Type B pancreatic cell (in vitro differentiated cells): ENCODE measurements at regions not wholly inside any gene's neighbourhood (a gene's known extent, or its start where the extent isn't known, plus 50 kb on each side); places are given as distances from the start of the nearest gene placed in this dataset.
"Not testable (repeated sequence)": the region's sequence is repeated elsewhere in the genome, so short reads cannot be mapped to it uniquely, and the experiment has no call there.

ENCODE experiments used
- DNase-seq: peaks from one replicate; pipeline ENCODE4 v3.0.0; 2021; ENCODE audit warnings: mixed read lengths; ENCODE audit not compliant: unreplicated experiment; ENCODE audit errors: extremely low spot score
- H3K27ac Mint-ChIP-seq: 2 replicates; pipeline ENCODE4 v1.8.0; 2021; ENCODE audit warnings: mild to moderate bottlenecking, mixed read lengths
- H3K27me3 Mint-ChIP-seq: 2 replicates; pipeline ENCODE4 v1.8.0; 2021; ENCODE audit warnings: mixed read lengths
- H3K36me3 Mint-ChIP-seq: 2 replicates; pipeline ENCODE4 v1.8.0; 2021; ENCODE audit warnings: mixed read lengths
- H3K4me1 Mint-ChIP-seq: one replicate; pipeline ENCODE4 v1.8.0; 2021; ENCODE audit warnings: mixed read lengths; ENCODE audit not compliant: unreplicated experiment
- H3K4me3 Mint-ChIP-seq: 2 replicates; pipeline ENCODE4 v1.8.0; 2021; ENCODE audit warnings: mild to moderate bottlenecking, mixed read lengths
- H3K9me3 Mint-ChIP-seq: 2 replicates; pipeline ENCODE4 v1.8.0; 2021; ENCODE audit warnings: mixed read lengths
- TF ChIP-seq, protein P1 (sequence below): fragments of 200-600 bp; sonication (generic); conservative IDR thresholded peaks from 2 replicates; pipeline ENCODE4 v1.5.0; 2021; ENCODE audit warnings: antibody characterized with exemption, mild to moderate bottlenecking

DNA sequence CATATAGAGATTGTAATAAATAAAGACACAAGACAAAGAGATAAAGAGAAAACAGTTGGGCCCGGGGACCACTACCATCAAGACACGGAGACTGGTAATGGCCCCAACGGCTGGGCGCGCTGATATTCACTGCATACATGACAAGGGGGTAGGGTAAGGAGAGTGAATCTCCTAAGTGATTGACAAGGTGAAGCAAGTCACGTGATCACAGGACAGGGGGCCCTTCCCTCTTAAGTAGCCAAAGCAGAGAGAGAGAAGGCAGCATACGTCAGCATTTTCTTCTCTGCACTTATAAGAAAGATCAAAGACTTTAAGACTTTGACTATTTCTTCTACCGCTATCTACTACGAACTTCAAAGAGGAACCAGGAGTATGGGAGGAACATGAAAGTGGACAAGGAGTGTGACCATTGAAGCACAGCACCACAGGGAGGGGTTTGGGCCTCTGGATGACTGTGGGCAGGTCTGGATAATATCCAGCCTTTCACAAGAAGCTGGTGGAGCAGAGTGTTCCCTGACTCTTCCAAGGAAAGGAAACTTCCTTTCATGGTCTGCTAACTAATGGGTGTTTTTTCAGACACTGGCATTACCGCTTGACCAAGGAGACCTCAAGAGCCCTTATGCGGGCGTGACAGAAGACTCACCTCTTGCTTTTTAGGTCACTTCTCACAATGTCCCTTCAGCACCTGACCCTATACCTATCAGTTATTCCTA lies 75.6 kb downstream of the MRPL39 start:
- not testable (repeated sequence) for H3K27me3 Mint-ChIP-seq, H3K27ac Mint-ChIP-seq, H3K36me3 Mint-ChIP-seq, DNase-seq, H3K4me1 Mint-ChIP-seq, H3K4me3 Mint-ChIP-seq, H3K9me3 Mint-ChIP-seq

DNA sequence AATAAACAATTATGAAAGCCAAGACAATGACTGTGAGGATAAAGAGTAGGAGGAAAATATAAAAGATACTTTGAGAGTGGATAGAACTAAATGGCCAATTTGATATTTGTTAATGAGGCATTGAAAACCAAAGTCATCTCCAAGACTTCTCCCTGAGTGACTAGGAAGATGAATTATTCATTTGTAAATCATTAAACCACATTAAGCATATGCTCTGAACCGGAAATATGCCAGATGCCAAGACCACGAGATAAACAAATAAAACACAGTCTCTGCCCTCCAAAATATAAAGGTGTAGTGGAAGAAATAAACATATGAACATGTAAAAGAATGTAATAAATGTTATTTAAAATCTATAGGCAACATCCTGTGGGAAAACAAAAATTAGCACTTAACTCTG lies 78.8 kb downstream of the MRPL39 start:
- Mint-ChIP-seq H3K27ac (no peak overlapping the region), H3K9me3 (no peaks in the 10 kb centered on the region)

DNA sequence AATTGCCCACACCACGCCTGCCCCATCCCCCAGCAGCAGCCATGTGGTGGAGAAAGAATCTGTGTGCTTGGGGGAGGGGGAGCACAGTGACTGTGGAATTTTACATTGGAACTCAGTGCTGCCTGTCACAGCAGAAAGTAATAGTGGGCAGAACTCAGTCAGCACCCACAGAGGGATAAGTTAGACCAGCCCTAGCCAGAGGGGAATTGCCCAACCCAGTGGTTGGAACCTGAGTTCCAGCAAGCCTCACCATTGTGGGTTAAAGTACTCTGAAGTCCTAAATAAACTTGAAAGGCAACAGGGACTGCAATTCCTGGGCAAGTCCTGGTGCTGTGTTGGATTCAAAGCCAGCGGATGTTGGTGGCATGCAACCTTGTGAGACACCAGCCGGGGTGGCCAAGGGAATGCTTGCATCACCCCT lies 88.8 kb downstream of the MRPL39 start:
- DNase-seq = no peak
- H3K27me3 Mint-ChIP-seq = no peaks in the 10 kb centered on the region
- H3K36me3 Mint-ChIP-seq = no peaks in the 10 kb centered on the region
- H3K4me3 Mint-ChIP-seq = no peak overlapping the region
- TF ChIP-seq, protein P1, sequence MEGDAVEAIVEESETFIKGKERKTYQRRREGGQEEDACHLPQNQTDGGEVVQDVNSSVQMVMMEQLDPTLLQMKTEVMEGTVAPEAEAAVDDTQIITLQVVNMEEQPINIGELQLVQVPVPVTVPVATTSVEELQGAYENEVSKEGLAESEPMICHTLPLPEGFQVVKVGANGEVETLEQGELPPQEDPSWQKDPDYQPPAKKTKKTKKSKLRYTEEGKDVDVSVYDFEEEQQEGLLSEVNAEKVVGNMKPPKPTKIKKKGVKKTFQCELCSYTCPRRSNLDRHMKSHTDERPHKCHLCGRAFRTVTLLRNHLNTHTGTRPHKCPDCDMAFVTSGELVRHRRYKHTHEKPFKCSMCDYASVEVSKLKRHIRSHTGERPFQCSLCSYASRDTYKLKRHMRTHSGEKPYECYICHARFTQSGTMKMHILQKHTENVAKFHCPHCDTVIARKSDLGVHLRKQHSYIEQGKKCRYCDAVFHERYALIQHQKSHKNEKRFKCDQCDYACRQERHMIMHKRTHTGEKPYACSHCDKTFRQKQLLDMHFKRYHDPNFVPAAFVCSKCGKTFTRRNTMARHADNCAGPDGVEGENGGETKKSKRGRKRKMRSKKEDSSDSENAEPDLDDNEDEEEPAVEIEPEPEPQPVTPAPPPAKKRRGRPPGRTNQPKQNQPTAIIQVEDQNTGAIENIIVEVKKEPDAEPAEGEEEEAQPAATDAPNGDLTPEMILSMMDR = no peak
- H3K9me3 Mint-ChIP-seq = peaks cover 4% of the 10 kb centered on the region
- peaks cover 3% of the 10 kb centered on the region for H3K4me1 Mint-ChIP-seq
- no peak overlapping the region for H3K27ac Mint-ChIP-seq

More for the DNA sequence above, 78.8 kb downstream of the MRPL39 start:
- Mint-ChIP-seq H3K4me3 (no peak overlapping the region), H3K36me3 (no peaks in the 10 kb centered on the region), H3K4me1 (no peaks in the 10 kb centered on the region), H3K27me3 (peaks cover 4% of the 10 kb centered on the region)
- no peak for DNase-seq
- TF ChIP-seq, protein P1 = no peak

DNA sequence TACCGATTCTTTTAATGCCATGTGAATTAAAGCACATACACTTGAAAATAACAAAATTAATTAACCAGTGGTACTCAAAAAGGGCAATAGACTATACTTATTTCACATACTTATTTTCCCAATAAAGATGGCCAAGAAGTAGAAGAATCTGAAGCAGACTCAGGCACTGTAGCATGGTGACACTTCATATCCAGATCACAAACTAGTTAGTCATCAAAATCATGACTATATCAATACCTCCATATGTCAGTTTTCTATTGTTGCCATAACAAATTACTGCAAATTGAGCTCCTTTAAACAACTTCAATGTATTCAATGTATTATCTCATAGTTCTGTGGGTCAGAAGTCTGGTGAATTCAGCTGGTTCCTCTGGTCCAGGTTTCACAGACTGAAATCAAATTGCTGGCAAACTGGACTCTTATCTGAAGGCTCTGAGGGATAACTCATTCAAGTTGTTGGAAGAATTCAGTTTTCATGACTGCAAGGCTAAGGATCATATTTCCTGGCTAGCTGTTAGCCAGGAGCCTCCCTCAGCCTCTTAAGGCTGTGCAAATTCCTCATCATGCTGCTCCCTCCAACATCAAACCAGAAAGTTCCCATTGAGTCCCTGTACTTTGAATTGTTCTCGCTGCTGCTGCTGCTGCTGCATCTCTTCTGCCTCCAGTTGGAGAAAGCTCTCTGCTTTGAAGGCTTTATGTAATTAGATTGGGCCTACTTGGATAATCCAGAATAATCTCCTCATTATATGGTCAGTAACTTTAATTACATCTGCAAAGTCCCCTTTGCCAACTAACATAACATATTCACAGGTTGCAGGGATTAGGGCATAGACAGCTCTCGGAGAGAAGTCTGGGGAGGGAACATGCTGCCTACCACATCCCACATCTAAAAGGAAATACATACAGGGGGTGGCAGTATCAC lies 91.5 kb downstream of the MRPL39 start:
- Mint-ChIP-seq H3K4me1 (peaks cover 3% of the 10 kb centered on the region), H3K27ac (no peak overlapping the region), H3K9me3 (peaks cover 4% of the 10 kb centered on the region), H3K4me3 (no peak overlapping the region), H3K27me3 (no peaks in the 10 kb centered on the region), H3K36me3 (no peaks in the 10 kb centered on the region)
- no peak for DNase-seq
- TF ChIP-seq, protein P1 = no peak

DNA sequence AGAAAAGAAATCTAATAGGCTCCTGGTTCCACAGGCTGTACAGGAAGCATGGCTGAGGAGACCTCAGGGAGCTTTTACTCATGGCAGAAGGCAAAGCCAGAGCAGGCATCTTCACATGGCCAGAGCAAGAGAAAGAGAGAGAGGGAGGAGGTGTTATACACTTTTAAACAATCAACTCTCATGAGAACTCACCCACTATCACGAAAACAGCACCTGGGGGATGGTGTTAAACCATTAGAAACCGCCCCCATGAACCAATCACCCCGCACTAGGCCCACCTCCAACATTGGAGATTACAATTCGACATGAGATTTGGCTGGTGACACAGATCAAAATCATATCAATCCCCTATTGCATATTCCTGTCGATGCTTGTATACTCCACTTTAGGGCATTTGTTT lies 93.5 kb downstream of the MRPL39 start:
- H3K27ac Mint-ChIP-seq = no peak overlapping the region
- no peak overlapping the region for H3K4me3 Mint-ChIP-seq
- DNase-seq = no peak
- H3K27me3 Mint-ChIP-seq = no peaks in the 10 kb centered on the region
- H3K36me3 Mint-ChIP-seq = no peaks in the 10 kb centered on the region
- H3K4me1 Mint-ChIP-seq = peaks cover 3% of the 10 kb centered on the region
- TF ChIP-seq, protein P1 = no peak
- no peaks in the 10 kb centered on the region for H3K9me3 Mint-ChIP-seq
